ENCODE measurements at regions not wholly inside any gene's neighbourhood (a gene's known extent, or its start where the extent isn't known, plus 50 kb on each side); places are given as distances from the start of the nearest gene placed in this dataset.

DNA sequence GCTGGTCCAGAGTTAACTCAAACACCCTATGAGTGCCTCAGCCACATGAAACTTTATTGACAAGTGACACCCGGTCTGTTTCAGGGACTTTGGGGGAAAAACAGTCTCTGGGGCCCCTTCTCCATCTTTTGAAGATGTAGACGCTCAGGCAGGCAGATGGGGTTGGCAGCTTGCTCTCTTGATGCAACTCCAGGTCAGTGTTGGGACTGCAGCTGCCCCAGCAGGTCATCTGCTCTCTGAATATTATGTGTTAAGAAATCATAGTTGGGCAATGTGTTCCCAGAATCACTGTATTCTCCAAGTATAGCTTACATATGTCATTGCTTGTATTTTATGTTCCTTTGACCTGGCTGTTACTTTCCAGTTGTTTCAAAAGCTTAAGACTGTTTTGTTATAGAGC, 544.9 kb upstream of the MGMT start:
- no peak for TF ChIP-seq POLR2A (IDR thresholded peaks at IDR 0.05)
- TF ChIP-seq, protein P1, sequence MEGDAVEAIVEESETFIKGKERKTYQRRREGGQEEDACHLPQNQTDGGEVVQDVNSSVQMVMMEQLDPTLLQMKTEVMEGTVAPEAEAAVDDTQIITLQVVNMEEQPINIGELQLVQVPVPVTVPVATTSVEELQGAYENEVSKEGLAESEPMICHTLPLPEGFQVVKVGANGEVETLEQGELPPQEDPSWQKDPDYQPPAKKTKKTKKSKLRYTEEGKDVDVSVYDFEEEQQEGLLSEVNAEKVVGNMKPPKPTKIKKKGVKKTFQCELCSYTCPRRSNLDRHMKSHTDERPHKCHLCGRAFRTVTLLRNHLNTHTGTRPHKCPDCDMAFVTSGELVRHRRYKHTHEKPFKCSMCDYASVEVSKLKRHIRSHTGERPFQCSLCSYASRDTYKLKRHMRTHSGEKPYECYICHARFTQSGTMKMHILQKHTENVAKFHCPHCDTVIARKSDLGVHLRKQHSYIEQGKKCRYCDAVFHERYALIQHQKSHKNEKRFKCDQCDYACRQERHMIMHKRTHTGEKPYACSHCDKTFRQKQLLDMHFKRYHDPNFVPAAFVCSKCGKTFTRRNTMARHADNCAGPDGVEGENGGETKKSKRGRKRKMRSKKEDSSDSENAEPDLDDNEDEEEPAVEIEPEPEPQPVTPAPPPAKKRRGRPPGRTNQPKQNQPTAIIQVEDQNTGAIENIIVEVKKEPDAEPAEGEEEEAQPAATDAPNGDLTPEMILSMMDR (IDR thresholded peaks at IDR 0.05) = no peak

Data from sigmoid colon (tissue), 3 donors.